Activated T-cell treated with anti-CD3 and anti-CD28 coated beads for 24 hours (primary cell): ENCODE measurements at regions not wholly inside any gene's neighbourhood (a gene's known extent, or its start where the extent isn't known, plus 50 kb on each side); places are given as distances from the start of the nearest gene placed in this dataset.

Source experiments
- DNase-seq: peaks from one replicate; pipeline ENCODE4 v3.0.0-alpha.2; 2020; ENCODE audit warnings: low read depth

- no peak for DNase-seq
Measured at GRCh38 chr10:90975096-90975495, 54.2 kb upstream of the ANKRD1 start.

DNA sequence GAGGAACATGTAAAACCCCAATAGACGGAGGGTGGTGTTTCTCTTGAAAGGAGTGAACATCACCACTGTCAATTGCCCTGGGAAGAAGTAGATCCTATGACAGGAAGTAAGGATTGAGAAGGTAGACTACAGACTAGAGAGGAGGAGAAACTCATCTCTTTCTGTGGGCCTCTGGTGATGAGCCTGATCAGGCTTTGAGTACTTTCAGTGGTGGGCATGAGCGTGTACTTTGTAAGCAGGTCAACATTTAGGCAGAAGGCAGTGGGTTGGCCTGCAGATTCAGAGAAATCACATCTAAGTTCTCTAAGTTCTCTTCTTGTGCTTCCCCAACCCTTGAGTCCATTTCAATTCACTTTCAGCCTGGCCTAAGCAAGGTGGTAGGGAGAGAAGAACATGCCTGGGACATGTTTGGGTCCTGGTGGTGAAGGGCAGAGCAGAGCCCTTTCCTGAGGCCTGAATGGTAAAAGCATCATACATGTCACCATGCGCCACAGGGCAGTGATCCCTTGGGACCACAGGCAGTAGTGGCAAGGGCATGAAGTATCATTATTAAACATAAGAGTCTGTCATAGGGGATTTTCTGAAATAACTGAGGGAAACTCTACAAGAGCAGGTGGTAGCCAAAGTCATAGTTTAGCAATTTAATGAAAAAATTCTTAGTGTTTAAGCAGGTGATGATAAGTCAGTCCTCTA lies 56.4 kb upstream of the ANKRD1 start:
- no peak for DNase-seq

- no peak for DNase-seq
Measured at GRCh38 chr10:90977855-90978486, 57.1 kb upstream of the ANKRD1 start.

DNA sequence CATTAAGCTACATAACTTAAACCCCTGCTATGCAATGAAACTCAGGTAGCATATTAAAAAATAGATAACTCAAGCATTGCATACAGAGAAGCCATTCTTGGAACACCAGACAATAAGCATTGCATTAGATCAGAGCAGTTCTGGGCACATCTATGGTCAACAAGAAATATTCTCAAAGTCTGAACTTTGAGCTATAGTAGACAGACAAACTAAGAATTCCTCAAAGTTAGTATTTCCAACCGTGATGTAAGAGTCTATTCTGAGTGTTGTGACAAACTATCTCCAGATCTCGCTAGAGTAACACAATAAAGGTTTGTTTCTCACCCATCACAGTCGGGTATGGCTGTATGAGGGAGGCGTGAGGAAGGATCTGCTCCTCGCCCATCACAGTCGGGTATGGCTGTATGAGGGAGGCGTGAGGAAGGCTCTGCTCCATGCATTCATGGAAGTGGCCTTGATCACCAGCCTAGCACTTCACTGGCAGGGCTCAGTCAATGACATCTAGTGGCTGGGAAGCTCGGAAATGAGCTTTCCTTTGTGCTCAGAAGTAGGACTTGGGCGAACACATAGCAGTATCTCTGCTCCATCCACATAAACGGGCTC lies 61.6 kb upstream of the ANKRD1 start:
- DNase-seq: no peak

DNA sequence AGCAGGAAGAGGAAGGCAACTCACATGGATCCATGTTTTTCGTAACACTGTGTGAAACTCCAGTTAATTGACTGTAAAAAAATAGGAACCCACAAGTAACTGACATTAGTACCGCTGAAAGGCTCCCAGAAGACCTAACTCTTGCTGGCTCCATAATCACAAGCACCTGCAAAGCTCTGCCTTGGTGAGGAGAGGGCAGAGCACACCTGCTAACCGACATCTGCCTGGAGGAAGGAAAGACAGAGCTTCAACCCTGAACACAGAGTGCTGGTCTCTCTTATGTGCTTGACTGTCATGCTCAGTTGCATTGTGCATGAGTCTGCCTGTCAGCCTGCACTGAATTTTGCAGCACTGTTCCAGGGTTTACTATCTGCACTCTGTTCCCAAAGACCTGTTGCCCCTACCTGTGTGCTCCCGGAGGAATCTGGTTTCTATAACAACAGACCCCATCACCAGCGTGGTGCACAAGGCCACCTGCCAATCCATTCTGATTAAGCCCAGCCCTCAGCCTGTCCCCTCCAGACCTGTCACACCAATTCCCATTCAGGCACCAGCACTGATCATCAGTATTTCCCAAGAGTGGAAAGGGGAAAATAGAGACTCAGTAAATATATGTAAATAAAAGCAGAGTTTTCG lies 63.1 kb upstream of the ANKRD1 start:
- no peak for DNase-seq

DNA sequence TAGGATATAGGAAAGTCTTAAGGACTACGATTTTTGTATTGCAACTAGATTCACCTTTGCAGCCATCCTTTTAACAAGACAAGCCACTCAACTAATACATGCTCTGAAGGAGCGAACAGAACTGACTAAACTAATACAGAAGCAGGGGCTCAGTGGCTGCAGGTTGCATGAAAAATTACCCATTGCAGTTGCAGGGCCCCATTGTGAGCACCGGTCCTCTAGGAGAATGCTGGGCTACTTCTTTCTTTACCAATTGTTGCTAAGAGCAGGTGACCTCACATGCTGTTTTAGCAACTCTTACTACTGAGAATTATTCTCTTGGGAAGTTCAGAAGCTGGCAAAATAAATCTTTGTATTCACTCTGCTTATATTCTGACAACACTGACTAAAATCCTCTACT lies 64.0 kb upstream of the ANKRD1 start:
- DNase-seq: no peak

DNA sequence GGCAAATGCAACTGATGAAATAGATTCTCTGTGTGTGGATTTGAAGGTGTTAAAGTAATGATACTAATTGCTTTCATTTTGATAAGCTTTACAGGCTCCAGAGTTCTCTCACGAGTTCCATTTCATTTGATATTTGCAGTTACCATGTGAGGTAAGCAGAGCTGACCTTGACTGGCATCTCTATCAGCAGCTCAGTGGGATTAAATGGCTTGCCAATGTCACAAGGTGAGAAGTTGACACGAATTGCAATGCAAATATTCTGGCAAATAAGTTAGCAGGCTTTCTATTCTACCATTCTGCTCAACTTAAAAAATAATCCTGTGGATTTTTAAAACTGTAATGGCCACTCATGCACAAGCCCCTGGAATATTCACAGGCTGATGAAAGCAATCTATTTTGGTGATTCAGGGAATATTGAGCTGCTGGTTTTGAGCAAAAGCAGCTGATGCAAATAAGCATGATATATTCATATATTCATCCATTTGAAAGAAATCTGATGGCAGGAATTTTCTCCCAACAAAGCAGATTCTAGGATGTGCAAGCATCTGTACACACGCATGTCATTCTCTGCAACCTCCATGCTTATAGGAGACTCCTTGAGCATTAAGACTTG lies 64.5 kb upstream of the ANKRD1 start:
- no peak for DNase-seq

DNA sequence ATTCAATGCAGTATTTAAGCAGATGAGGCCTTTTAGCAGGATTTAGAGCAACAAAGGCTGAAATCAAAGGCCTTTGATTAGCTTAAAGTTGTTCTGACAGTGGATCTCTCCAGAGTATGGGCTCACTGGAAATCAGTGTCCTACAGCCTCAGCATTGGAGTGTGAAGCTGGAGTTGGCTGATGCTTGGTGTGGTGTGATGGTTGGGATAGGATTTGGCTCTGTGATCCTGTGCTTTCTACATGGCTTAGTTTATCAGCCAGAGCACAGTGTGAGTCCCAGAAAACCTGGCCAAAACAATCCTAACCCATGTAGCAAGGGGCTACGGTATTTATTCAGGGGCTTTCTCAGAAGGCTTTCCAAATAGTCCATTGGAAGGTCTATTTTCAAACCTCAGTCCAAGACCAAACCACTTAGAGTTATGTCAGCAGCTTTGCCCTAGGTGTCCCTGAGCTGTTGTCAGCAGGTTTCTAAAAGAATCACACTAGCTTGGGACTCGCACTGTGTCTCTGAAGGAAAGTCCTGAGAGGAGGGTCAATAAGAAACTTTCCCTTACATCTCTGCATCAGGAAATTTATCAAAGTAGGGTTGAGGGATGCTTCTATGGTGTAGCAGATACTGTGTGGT lies 65.4 kb upstream of the ANKRD1 start:
- no peak for DNase-seq

GRCh38 chr10:90986870-90987269 lies 66.0 kb upstream of the ANKRD1 start:
- no peak for DNase-seq

DNA sequence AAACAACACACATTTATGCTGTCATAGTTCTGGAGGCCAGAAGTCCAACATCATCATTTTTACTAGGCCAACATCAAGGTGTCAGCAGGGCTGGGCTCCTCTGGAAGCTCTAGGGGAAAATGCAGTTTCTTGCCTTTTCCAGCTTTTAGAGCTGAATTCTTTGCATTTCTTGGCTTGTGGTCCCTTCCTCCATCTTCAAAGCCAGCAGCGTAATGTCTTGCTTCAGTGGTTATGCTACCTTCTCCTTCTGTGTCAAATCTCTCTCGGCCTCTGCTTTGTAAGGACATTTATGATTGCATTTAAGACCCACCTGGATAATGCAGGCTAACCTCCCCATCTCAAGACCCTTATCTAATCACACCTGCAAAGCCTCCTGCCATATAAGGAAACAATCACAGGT lies 66.5 kb upstream of the ANKRD1 start:
- DNase-seq: no peak

DNA sequence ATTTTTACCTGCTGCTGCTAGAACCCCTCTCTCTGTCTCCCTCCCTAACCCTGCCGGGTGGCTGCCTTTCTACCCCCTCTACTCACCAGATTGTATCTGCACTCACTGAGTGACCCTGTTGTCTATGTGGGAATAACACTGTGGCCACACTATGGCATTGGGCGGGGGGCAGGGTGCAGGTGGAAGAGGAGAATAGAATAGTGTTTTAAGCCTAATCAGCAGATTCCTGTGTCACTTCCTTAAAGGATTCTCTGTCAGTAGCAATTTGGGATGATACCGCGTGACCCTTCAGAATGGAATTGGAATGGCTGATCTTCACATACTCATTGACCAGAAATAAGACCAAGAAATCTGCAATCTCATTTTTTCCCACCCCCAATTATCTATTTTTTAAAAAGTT lies 67.1 kb upstream of the ANKRD1 start:
- DNase-seq: no peak

DNA sequence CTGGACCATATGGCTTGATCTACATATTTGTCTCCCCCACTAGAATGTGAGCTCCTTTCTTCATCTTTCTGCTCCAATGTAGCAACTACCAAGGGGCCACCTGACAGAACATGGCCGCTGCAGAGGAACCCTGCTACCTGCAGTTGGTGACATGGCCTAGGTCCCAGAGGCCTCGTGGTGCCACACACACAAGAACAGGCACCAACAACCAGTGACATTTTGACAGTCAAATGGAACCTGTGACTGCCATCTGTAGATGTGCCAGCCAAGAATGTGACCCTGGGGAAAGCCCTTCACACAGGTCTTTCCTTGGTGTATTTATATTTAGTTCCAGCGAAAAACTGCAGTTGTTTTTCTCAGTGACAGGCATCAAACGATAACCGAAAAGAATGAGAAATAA lies 67.9 kb upstream of the ANKRD1 start:
- no peak for DNase-seq

DNA sequence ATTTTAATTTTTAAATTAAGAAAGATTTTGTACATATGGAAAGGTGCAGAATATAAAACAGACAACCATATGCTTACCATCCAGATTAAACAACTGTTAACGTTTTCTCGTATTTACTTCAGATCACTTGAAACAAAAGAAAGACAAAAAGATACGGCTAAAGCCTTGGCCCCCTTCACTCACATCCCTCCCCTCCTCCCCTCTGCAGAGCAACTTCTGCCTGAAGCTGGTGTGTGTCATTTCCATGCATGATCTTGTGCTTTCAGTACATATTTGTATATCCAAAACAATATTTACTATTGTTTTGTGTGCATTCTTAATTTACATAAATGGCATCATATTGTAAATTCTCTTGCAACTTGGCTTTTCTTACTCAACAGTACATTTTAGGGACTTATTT lies 68.5 kb upstream of the ANKRD1 start:
- no peak for DNase-seq

- no peak for DNase-seq
Measured at GRCh38 chr10:90992462-90992861, 71.6 kb upstream of the ANKRD1 start.

DNA sequence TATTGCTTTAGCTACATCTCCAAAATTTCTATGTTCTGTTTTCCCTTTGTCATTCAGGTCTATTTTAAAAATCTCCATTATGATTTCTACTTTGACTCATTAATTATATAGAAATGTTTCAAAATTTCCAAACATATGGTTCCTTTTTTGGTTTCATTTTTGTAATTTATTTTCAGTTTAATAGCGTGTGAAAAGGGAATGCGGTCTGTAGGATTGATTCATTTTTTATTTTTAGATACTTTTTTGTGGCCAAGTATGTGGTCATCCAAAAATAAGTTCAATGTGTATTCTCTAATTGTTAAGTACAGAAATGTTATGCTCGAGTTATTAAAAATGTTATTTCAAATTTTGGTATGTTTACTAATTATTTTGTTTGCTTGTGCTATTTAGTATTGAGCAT lies 72.5 kb upstream of the ANKRD1 start:
- no peak for DNase-seq

- no peak for DNase-seq
Measured at GRCh38 chr10:90997670-90998069, 76.8 kb upstream of the ANKRD1 start.

DNA sequence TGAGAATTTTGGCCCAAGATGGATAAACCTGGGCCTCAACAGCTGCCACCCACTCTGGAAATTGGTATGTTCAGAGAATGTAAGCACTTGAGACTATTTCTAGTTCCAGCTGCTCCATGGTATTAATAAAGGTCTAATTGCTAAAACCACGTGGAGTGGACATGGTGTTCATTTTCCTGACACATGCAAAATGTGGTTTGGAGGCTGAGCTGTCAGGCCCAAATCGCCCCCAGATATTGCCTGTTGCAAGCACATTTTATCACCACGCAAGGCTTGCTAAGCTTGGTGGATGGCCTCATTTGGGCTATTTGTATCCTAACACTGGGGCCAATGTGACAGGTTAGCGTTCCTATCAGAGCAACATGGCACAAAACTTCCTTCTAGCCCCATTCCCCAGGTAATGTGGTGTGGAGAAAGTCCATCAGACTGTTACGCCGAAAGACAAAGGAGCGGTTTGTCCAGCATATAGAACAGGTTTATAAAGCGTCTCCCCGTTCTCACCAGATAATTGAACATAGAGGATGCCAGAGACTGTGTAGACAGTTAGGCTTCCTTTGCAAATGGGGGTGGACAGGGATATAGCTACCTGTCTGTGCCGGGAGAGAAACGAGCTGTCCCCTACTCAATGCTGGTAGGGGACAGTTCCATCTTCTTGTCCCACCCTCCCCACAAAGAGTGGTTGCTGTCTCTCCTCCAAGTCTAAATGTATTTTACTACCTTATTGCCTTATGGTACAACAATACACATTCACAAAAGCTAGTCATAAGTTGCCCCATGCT lies 78.0 kb upstream of the ANKRD1 start:
- DNase-seq: no peak

DNA sequence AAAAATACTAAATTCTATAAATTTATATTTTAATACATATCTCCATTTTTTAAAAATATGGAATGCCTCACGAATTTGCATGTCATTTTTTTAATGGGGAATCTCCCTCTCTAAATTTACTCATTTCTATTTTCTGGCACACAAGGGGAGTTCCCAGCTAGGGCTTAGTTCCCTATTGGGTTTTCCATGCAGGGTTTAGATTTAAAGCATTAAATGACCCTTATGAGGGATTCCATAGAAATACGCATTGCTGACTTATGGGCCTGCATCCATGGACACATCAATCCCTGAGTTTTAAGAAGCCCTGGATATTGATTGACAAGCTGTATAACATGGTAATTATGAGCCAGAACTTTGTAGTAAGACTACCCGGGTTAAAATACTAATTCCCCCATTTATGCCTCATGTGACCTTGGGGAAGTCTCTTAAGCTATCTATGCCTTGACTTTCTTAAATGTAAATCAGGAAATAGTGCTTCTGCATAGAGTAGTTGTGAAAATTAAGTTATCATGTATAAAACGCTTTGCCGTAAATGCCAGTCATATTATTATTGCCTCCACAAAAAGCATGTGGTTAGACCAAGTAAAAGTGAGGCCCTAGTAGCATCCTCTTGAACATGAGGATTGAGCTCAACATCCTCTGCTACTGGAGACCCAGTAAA lies 78.8 kb upstream of the ANKRD1 start:
- DNase-seq: no peak

DNA sequence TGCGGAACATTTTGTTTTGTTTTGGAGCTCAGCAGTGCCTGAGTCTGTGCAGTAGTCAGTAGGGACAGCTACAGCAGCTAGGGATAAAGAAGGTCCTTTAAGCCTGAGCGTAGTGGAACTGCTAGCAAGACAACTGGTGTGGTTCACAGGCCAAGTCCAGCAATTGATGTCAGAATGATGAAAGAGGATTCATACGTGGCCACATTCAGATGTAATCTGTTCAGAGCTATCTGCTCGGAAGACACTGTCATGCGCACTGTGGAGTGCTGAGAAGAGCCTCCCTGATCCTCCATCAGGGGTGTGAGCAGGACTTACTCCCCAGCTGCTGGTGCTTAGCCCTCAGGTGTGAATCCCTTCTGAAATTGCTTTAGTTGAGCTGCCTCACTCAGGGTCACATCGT lies 79.6 kb upstream of the ANKRD1 start:
- DNase-seq: no peak

DNA sequence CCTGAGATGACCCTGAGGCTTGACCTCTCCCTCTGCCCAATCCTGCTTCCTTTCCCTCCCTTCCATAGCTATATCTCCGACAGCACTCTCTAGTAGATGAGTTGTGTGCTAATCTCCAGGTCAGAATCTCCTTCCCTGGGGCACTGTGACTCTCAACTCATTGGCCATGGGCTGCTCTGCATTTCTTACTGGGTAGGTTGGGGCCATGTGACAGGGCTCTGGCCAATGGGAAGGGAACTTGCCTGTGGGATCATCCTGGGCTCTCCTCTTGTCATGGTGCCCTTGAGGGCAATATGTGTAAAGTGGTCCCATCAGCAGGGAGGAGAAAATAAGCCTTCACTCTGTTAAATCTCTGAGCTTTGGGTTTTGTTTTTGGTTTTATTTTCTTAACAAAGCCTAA lies 80.1 kb upstream of the ANKRD1 start:
- DNase-seq: no peak

GRCh38 chr10:91002656-91003055 lies 81.8 kb upstream of the ANKRD1 start:
- DNase-seq: no peak
